ENCODE measurements at regions not wholly inside any gene's neighbourhood (a gene's known extent, or its start where the extent isn't known, plus 50 kb on each side); places are given as distances from the start of the nearest gene placed in this dataset.

DNA sequence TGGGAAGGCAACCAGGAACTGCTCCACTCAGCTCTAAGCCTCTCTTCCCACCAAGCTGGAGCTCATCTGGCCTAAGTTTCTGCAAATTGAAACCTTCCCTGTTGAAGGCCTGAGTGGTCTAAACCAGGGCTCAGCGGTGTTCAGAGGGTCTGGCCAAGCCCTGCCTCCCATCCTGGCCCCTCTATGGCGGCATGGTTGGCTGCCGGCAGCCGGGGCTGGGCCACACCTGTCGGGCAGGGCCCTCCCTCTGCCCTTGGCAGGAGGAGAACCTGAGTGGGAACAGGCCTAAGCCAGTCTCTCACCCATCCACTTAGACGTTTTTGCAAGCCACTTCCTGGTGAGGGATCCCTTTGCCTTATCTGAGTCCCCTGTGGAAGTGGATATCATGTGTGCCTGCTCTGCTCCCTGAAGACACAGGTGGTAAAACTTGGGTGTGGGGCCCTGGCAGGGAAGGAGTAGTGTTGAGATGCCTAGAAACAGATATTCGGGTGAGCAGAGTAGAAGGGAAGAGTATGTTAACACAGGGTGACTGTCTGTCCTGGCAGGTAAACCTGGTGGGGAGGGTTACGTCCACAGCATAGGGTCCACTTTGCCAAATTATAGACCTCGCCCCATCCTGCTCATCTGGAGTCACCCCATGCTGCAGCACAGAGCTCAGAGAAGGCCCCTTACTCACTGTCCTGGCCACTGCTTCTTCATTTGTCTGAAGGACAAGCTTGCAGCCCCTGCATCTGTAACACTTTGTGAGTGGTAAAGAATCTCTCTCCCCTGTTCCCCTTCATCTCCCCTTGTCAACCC, 63.0 kb upstream of the SIX2 start:
- Histone ChIP-seq H3K4me3 (no peak overlapping the region), H3K9me3 (no peaks in the 10 kb centered on the region), H3K4me1 (no peaks in the 10 kb centered on the region), H3K27me3 (peaks cover 0 to 50% (median 4%) of the 10 kb centered on the region in 9 donors), H3K36me3 (no peaks in the 10 kb centered on the region), H3K27ac (no peak overlapping the region)
- WGBS, 4 donors = 84 to 89% (median 85%) methylated on average over 9 of the region's 9 CpGs
- ATAC-seq = no peak
- intact Hi-C loops (cut with DNase I) = no loop called here
- no peak for TF ChIP-seq CTCF (IDR thresholded peaks at IDR 0.05)
- TF ChIP-seq POLR2A (IDR thresholded peaks at IDR 0.05) = no peak
- no peak for DNase-seq

GRCh38 chr2:45070113-45070652, 60.9 kb upstream of the SIX2 start:
- peaks cover 0 to 49% (median 5%) of the 10 kb centered on the region in 9 donors for H3K27me3 ChIP-seq
- DNase-seq (no peak), ATAC-seq (no peak)
- H3K9me3 ChIP-seq = no peaks in the 10 kb centered on the region
- H3K4me3 ChIP-seq = no peak overlapping the region
- H3K27ac ChIP-seq = no peak overlapping the region
- intact Hi-C loops (cut with DNase I) = no loop called here
- H3K4me1 ChIP-seq = no peaks in the 10 kb centered on the region
- TF ChIP-seq POLR2A (IDR thresholded peaks at IDR 0.05) (no peak), CTCF (IDR thresholded peaks at IDR 0.05) (no peak)
- no peaks in the 10 kb centered on the region for H3K36me3 ChIP-seq
- 42 to 60% (median 55%) methylated on average over 9 of the region's 9 CpGs for WGBS, 4 donors

DNA sequence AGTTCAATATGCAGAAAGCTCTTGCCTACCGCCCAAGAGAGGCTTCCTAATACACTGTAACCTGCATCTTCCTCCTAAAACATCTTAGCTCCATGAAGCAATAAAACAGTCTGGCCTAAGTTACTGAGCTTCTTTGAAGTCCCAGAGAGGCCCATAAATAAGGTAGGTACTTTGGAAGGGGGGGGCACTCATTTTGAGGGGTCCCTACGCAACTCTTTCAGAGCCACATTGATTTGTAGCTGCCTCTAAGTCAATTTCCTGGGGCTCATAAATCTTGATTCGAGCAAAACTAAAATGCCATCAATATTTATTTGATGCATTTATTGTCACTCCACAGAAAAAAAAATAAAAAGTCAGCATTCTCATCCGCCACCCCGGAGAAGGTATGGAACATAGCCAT, 60.4 kb upstream of the SIX2 start:
- H3K4me1 ChIP-seq = no peaks in the 10 kb centered on the region
- ATAC-seq = no peak
- peaks cover 0 to 44% (median 5%) of the 10 kb centered on the region in 9 donors for H3K27me3 ChIP-seq
- H3K27ac ChIP-seq = no peak overlapping the region
- H3K4me3 ChIP-seq = no peak overlapping the region
- H3K9me3 ChIP-seq = no peaks in the 10 kb centered on the region
- DNase-seq = no peak
- WGBS, 4 donors = 93 to 97% (median 95%) methylated on average over 5 of the region's 5 CpGs
- no peaks in the 10 kb centered on the region for H3K36me3 ChIP-seq
- intact Hi-C loops (cut with DNase I) = no loop called here
- TF ChIP-seq POLR2A (IDR thresholded peaks at IDR 0.05) (no peak), CTCF (IDR thresholded peaks at IDR 0.05) (no peak)

DNA sequence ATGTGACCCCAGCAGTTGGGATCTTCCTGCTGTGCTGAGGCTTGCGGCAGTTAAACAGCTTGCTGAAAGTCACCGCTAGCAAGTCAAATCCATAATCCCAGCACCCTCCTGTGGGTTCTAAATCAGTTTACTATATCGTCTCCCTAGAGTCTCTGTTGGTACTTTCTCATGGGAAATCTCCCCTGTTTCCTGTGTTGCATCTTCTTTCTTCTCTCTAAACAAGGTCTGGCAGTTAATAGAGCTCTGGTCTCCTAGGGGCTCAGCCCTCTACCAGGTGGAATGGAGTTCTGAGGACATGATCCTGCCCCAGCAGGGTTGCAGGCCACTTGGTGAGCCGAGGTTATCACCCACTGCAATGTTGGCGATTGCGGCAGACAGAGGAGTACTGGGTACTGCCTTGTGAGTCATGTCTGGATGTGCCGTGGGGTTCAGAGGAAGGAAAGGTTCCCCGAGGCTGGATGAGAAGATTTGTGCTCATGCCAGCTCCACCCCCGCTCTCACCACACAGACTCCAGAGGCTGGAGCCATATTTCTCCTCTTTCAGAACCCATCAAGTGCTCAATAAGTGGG, 59.4 kb upstream of the SIX2 start:
- Histone ChIP-seq H3K4me1 (no peaks in the 10 kb centered on the region), H3K36me3 (no peaks in the 10 kb centered on the region), H3K27me3 (peaks cover 0 to 37% (median 5%) of the 10 kb centered on the region in 9 donors), H3K27ac (no peak overlapping the region), H3K4me3 (no peak overlapping the region), H3K9me3 (no peaks in the 10 kb centered on the region)
- peak in 1 of 4 donors; percentile 20 for ATAC-seq
- WGBS, 4 donors = 68 to 81% (median 73%) methylated on average over 9 of the region's 9 CpGs
- TF ChIP-seq POLR2A (IDR thresholded peaks at IDR 0.05) (no peak), CTCF (IDR thresholded peaks at IDR 0.05) (no peak)
- intact Hi-C loops (cut with DNase I) = no loop called here
- no peak for DNase-seq

All from heart left ventricle (tissue), 16 donors.